ENCODE measurements at regions not wholly inside any gene's neighbourhood (a gene's known extent, or its start where the extent isn't known, plus 50 kb on each side); places are given as distances from the start of the nearest gene placed in this dataset.

- no peak overlapping the region for H3K4me3 ChIP-seq (ENCODE audit: low read depth, low read length)
- no peak for DNase-seq (ENCODE audit: low read depth)
- no peak for TF ChIP-seq MYC (IDR thresholded peaks at IDR 0.05; ENCODE audit: low read depth, low read length)
- TF ChIP-seq CTCF (IDR thresholded peaks at IDR 0.05; ENCODE audit: low read depth, low read length): no peak
- no peak for TF ChIP-seq POLR2A (IDR thresholded peaks at IDR 0.05; ENCODE audit: extremely low read depth, insufficient read length)
- no peak for TF ChIP-seq MAX (IDR thresholded peaks at IDR 0.05; ENCODE audit: low read depth, low read length)
Observed at GRCh38 chr1:17933971-17934370, 173.6 kb upstream of the IGSF21 start.

GRCh38 chr1:17935230-17935629 lies 172.4 kb upstream of the IGSF21 start:
- TF ChIP-seq CTCF (IDR thresholded peaks at IDR 0.05; ENCODE audit: low read depth, low read length): no peak
- TF ChIP-seq MYC (IDR thresholded peaks at IDR 0.05; ENCODE audit: low read depth, low read length): no peak
- no peak for TF ChIP-seq POLR2A (IDR thresholded peaks at IDR 0.05; ENCODE audit: extremely low read depth, insufficient read length)
- no peak for TF ChIP-seq MAX (IDR thresholded peaks at IDR 0.05; ENCODE audit: low read depth, low read length)
- DNase-seq (ENCODE audit: low read depth): no peak
- H3K4me3 ChIP-seq (ENCODE audit: low read depth, low read length): no peak overlapping the region

GRCh38 chr1:17941431-17942189 lies 166.0 kb upstream of the IGSF21 start:
- H3K4me3 ChIP-seq (ENCODE audit: low read depth, low read length): no peak overlapping the region
- TF ChIP-seq MYC (IDR thresholded peaks at IDR 0.05; ENCODE audit: low read depth, low read length) (no peak), MAX (IDR thresholded peaks at IDR 0.05; ENCODE audit: low read depth, low read length) (no peak)
- no peak for DNase-seq (ENCODE audit: low read depth)

- no peak for DNase-seq (ENCODE audit: low read depth)
- TF ChIP-seq MYC (IDR thresholded peaks at IDR 0.05; ENCODE audit: low read depth, low read length): no peak
- H3K4me3 ChIP-seq (ENCODE audit: low read depth, low read length): no peak overlapping the region
Observed at GRCh38 chr1:17943506-17943905, 164.1 kb upstream of the IGSF21 start.

- TF ChIP-seq MAX (IDR thresholded peaks at IDR 0.05; ENCODE audit: low read depth, low read length) (no peak), POLR2A (IDR thresholded peaks at IDR 0.05; ENCODE audit: extremely low read depth, insufficient read length) (no peak), MYC (IDR thresholded peaks at IDR 0.05; ENCODE audit: low read depth, low read length) (no peak), CTCF (IDR thresholded peaks at IDR 0.05; ENCODE audit: low read depth, low read length) (no peak)
- no peak for DNase-seq (ENCODE audit: low read depth)
- no peak overlapping the region for H3K4me3 ChIP-seq (ENCODE audit: low read depth, low read length)
Observed at GRCh38 chr1:17944646-17945045, 163.0 kb upstream of the IGSF21 start.

GRCh38 chr1:17946434-17946833 lies 161.2 kb upstream of the IGSF21 start:
- TF ChIP-seq CTCF (IDR thresholded peaks at IDR 0.05; ENCODE audit: low read depth, low read length) (no peak), MYC (IDR thresholded peaks at IDR 0.05; ENCODE audit: low read depth, low read length) (no peak), MAX (IDR thresholded peaks at IDR 0.05; ENCODE audit: low read depth, low read length) (no peak), POLR2A (IDR thresholded peaks at IDR 0.05; ENCODE audit: extremely low read depth, insufficient read length) (no peak)
- no peak for DNase-seq (ENCODE audit: low read depth)
- H3K4me3 ChIP-seq (ENCODE audit: low read depth, low read length): no peak overlapping the region

- no peak for DNase-seq (ENCODE audit: low read depth)
- TF ChIP-seq MAX (IDR thresholded peaks at IDR 0.05; ENCODE audit: low read depth, low read length): no peak
- TF ChIP-seq POLR2A (IDR thresholded peaks at IDR 0.05; ENCODE audit: extremely low read depth, insufficient read length): no peak
- H3K4me3 ChIP-seq (ENCODE audit: low read depth, low read length): no peak overlapping the region
Observed at GRCh38 chr1:17948594-17948993, 159.0 kb upstream of the IGSF21 start.
